Keratinocyte (primary cell): ENCODE measurements at regions not wholly inside any gene's neighbourhood (a gene's known extent, or its start where the extent isn't known, plus 50 kb on each side); places are given as distances from the start of the nearest gene placed in this dataset.

ENCODE experiments used
- DNase-seq: peaks from one replicate; pipeline ENCODE4 v3.0.0-alpha.2; 2011; ENCODE audit warnings: low read depth, missing footprints, low spot score
- FAIRE-seq: peaks from 2 replicates; lab custom pipeline; 2011; peaks lifted over from hg19 to GRCh38; lab: Jason Lieb, UNC
- H2AFZ ChIP-seq: 2 replicates; pipeline ENCODE4 v1.6.0; 2012; ENCODE audit warnings: low read length, control low read depth, inconsistent platforms; ENCODE audit not compliant: control insufficient read depth
- H3K27ac ChIP-seq: 2 replicates; pipeline ENCODE4 v1.5.1; 2011; ENCODE audit warnings: low read length; ENCODE audit not compliant: control insufficient read depth, insufficient read depth
- H3K27me3 ChIP-seq: 3 replicates; pipeline ENCODE4 v1.6.0; 2011; ENCODE audit warnings: low read length; ENCODE audit not compliant: control insufficient read depth, insufficient read depth; ENCODE audit errors: extremely low read depth
- H3K36me3 ChIP-seq, 2 experiments: 2 replicates in 1 of 2; 3 replicates in 1 of 2; pipeline ENCODE4 v1.5.1; 2011; ENCODE audit warnings: low read length in 2 of 2, mild to moderate bottlenecking in 1 of 2; ENCODE audit not compliant: control insufficient read depth in 2 of 2, insufficient read depth in 2 of 2; ENCODE audit errors: extremely low read depth in 1 of 2
- H3K4me1 ChIP-seq: 3 replicates; pipeline ENCODE4 v1.5.1; 2011; ENCODE audit warnings: low read length; ENCODE audit not compliant: control insufficient read depth, insufficient read depth; ENCODE audit errors: extremely low read depth
- H3K4me2 ChIP-seq: 3 replicates; pipeline ENCODE4 v1.6.0; 2011; ENCODE audit warnings: low read depth, low read length; ENCODE audit not compliant: control insufficient read depth, insufficient read depth; ENCODE audit errors: extremely low read depth
- H3K4me3 ChIP-seq, 3 experiments: fragments of 200-600 bp in 1 of 3; sonication (generic) in 1 of 3; 2 replicates in 2 of 3; 3 replicates in 1 of 3; pipeline ENCODE4 v1.5.1; 2011 to 2016; ENCODE audit warnings: low read length in 3 of 3, mild to moderate bottlenecking in 3 of 3, control low read depth in 2 of 3, inconsistent platforms in 1 of 3, low read depth in 1 of 3, mixed read lengths in 1 of 3, mixed run types in 1 of 3, moderate library complexity in 1 of 3; ENCODE audit not compliant: control insufficient read depth in 2 of 3, insufficient read depth in 2 of 3; ENCODE audit errors: extremely low read depth in 1 of 3
- H3K79me2 ChIP-seq: 2 replicates; pipeline ENCODE4 v1.6.0; 2012; ENCODE audit warnings: low read length; ENCODE audit not compliant: control insufficient read depth, insufficient read depth
- H3K9ac ChIP-seq: 3 replicates; pipeline ENCODE4 v1.6.0; 2011; ENCODE audit warnings: low read length; ENCODE audit not compliant: control insufficient read depth, insufficient read depth; ENCODE audit errors: extremely low read depth
- H3K9me1 ChIP-seq: 3 replicates; pipeline ENCODE4 v1.6.0; 2011; ENCODE audit warnings: low read length; ENCODE audit not compliant: control insufficient read depth, insufficient read depth; ENCODE audit errors: extremely low read depth
- H3K9me3 ChIP-seq: 2 replicates; pipeline ENCODE4 v1.5.1; 2012; ENCODE audit warnings: low read depth, low read length; ENCODE audit not compliant: control insufficient read depth
- H4K20me1 ChIP-seq: 3 replicates; pipeline ENCODE4 v1.6.0; 2011; ENCODE audit warnings: low read length; ENCODE audit not compliant: control insufficient read depth, insufficient read depth; ENCODE audit errors: extremely low read depth
- CTCF ChIP-seq, 3 experiments: IDR thresholded peaks in 1 of 3; conservative IDR thresholded peaks in 1 of 3; optimal IDR thresholded peaks in 1 of 3; 2 replicates in 2 of 3; 3 replicates in 1 of 3; pipeline versions ENCODE3 to v1.5.1; 2011; ENCODE audit warnings: low read length in 3 of 3, mild to moderate bottlenecking in 3 of 3, moderate library complexity in 2 of 3, control low read depth in 1 of 3, inconsistent platforms in 1 of 3; ENCODE audit not compliant: insufficient read depth in 2 of 3; ENCODE audit errors: extremely low read depth in 1 of 3
- EZH2 ChIP-seq: IDR thresholded peaks from one replicate; pipeline ENCODE4 v1.6.1; 2012; ENCODE audit warnings: inconsistent platforms, mild to moderate bottlenecking, low read length, moderate library complexity
- dilution Hi-C: fragments of 300-500 bp; cut with MboI; formaldehyde crosslinking; loops from one replicate; pipeline ENCODE4 v1.7.0; 2020; ENCODE audit warnings: low sequenced_read_pairs; ENCODE audit not compliant: extremely low pct_ligation_motif_present

- DNase-seq = no peak
- no peak overlapping the region for H3K27ac ChIP-seq
- H3K4me2 ChIP-seq = no peak overlapping the region
Observed at GRCh38 chr9:4921449-4921848, 63.6 kb upstream of the JAK2 start.

GRCh38 chr9:4922101-4922500, 63.0 kb upstream of the JAK2 start:
- no peak for DNase-seq
- no peak for FAIRE-seq
- dilution Hi-C loops = no loop called here

More at GRCh38 chr9:4921449-4921848, 63.6 kb upstream of the JAK2 start:
- Histone ChIP-seq H3K9me3 (no peaks in the 10 kb centered on the region), H3K9ac (no peak overlapping the region), H3K4me1 (no peaks in the 10 kb centered on the region), H3K36me3 (no peaks in the 10 kb centered on the region), H3K4me3 (no peak overlapping the region), H3K9me1 (no peaks in the 10 kb centered on the region), H2AFZ (no peak overlapping the region), H3K79me2 (no peaks in the 10 kb centered on the region), H4K20me1 (no peaks in the 10 kb centered on the region), H3K27me3 (no peaks in the 10 kb centered on the region)
- no peak for TF ChIP-seq EZH2
- TF ChIP-seq CTCF (optimal IDR thresholded peaks at IDR 0.05 in 1 of 3, IDR thresholded peaks at IDR 0.05 in 1 of 3, conservative IDR thresholded peaks at IDR 0.05 in 1 of 3; ENCODE audit: extremely low read depth in 1 of 3, insufficient read depth in 2 of 3, low read length in 3 of 3) = no peak
- FAIRE-seq = no peak
- dilution Hi-C loops = no loop called here

More at GRCh38 chr9:4922101-4922500, 63.0 kb upstream of the JAK2 start:
- no peaks in the 10 kb centered on the region for H3K27me3 ChIP-seq
- H3K9me3 ChIP-seq = no peaks in the 10 kb centered on the region
- H3K4me3 ChIP-seq = no peak overlapping the region
- no peak overlapping the region for H3K9ac ChIP-seq
- no peaks in the 10 kb centered on the region for H3K9me1 ChIP-seq
- H4K20me1 ChIP-seq = no peaks in the 10 kb centered on the region
- H3K4me1 ChIP-seq = no peaks in the 10 kb centered on the region
- H3K79me2 ChIP-seq = no peaks in the 10 kb centered on the region
- TF ChIP-seq CTCF (optimal IDR thresholded peaks at IDR 0.05 in 1 of 3, IDR thresholded peaks at IDR 0.05 in 1 of 3, conservative IDR thresholded peaks at IDR 0.05 in 1 of 3; ENCODE audit: extremely low read depth in 1 of 3, insufficient read depth in 2 of 3, low read length in 3 of 3) = no peak
- no peak for TF ChIP-seq EZH2
- no peak overlapping the region for H2AFZ ChIP-seq
- no peak overlapping the region for H3K4me2 ChIP-seq
- H3K36me3 ChIP-seq = no peaks in the 10 kb centered on the region
- H3K27ac ChIP-seq = no peak overlapping the region
